WTC11 (cell line): ENCODE measurements at regions not wholly inside any gene's neighbourhood (a gene's known extent, or its start where the extent isn't known, plus 50 kb on each side); places are given as distances from the start of the nearest gene placed in this dataset.

Source experiments
- ATAC-seq: fragments of 200-7000 bp; cut with Tn5 transposase; 2 replicates; pipeline ENCODE4 v1.10.0; 2021; ENCODE audit warnings: mild to moderate bottlenecking, moderate library complexity
- CTCF ChIA-PET: fragments of 300-600 bp; sonication (Branson Sonifier 250); formaldehyde crosslinking; loops from one replicate; lab custom pipeline; 2021; ENCODE audit warnings: antibody characterized with exemption; lab: Charles Lee
- POLR2A ChIA-PET: fragments of 350-600 bp; sonication (Branson Sonifier 250); formaldehyde crosslinking; loops from one replicate; lab custom pipeline; 2021; ENCODE audit warnings: antibody characterized with exemption; lab: Charles Lee
- DNase-seq: peaks from one replicate; pipeline ENCODE4 v3.0.0; 2021; ENCODE audit warnings: low spot score
- H3K27ac Mint-ChIP-seq: 2 replicates; pipeline ENCODE4 v1.8.0; 2021; ENCODE audit warnings: mixed read lengths
- H3K27me3 Mint-ChIP-seq: 2 replicates; pipeline ENCODE4 v1.8.0; 2021; ENCODE audit warnings: low read depth, mild to moderate bottlenecking, moderate library complexity, mixed read lengths
- H3K36me3 Mint-ChIP-seq: 2 replicates; pipeline ENCODE4 v1.8.0; 2021; ENCODE audit warnings: mixed read lengths
- H3K4me1 Mint-ChIP-seq: 2 replicates; pipeline ENCODE4 v1.8.0; 2022; ENCODE audit warnings: mixed read lengths
- H3K4me3 Mint-ChIP-seq: 2 replicates; pipeline ENCODE4 v1.8.0; 2021; ENCODE audit warnings: mild to moderate bottlenecking, moderate library complexity, mixed read lengths
- H3K9me3 Mint-ChIP-seq: 2 replicates; pipeline ENCODE4 v1.8.0; 2021; ENCODE audit warnings: mixed read lengths
- ATF1 ChIP-seq: sonication (generic); formaldehyde crosslinking; IDR thresholded peaks from 2 replicates; pipeline ENCODE4 v1.8.1; 2023; ENCODE audit warnings: mild to moderate bottlenecking, moderate library complexity, missing genetic modification reagents
- CTCF ChIP-seq: fragments of 200-600 bp; IDR thresholded peaks from 2 replicates; pipeline ENCODE4 v1.8.0; 2022; ENCODE audit warnings: antibody characterized with exemption
- ELF4 ChIP-seq: sonication (generic); formaldehyde crosslinking; IDR thresholded peaks from 2 replicates; pipeline ENCODE4 v1.8.1; 2022; ENCODE audit warnings: low read depth, mild to moderate bottlenecking, moderate library complexity, missing genetic modification reagents
- HMGA2 ChIP-seq: fragments of 250-450 bp; sonication (Bioruptor Pico); IDR thresholded peaks from 2 replicates; pipeline ENCODE4 v1.4.0; 2021; ENCODE audit warnings: mild to moderate bottlenecking, moderate library complexity
- MAX ChIP-seq: sonication (generic); formaldehyde crosslinking; IDR thresholded peaks from 2 replicates; pipeline ENCODE4 v1.8.0; 2022; ENCODE audit warnings: mild to moderate bottlenecking, missing genetic modification reagents
- NFATC4 ChIP-seq: fragments of 250-450 bp; sonication (Bioruptor Pico); IDR thresholded peaks from 2 replicates; pipeline ENCODE4 v1.9.0; 2021; ENCODE audit warnings: mild to moderate bottlenecking
- NR1H2 ChIP-seq: sonication (generic); formaldehyde crosslinking; IDR thresholded peaks from 2 replicates; pipeline ENCODE4 v1.9.0; 2021; ENCODE audit warnings: mild to moderate bottlenecking, moderate library complexity, missing genetic modification reagents
- NR3C1 ChIP-seq: sonication (generic); formaldehyde crosslinking; conservative IDR thresholded peaks from 2 replicates; pipeline ENCODE4 v1.8.1; 2023; ENCODE audit warnings: low read depth, mild to moderate bottlenecking, missing genetic modification reagents
- OVOL2 ChIP-seq: fragments of 250-450 bp; sonication (Bioruptor Pico); IDR thresholded peaks from 2 replicates; pipeline ENCODE4 v1.9.0; 2021; ENCODE audit warnings: mild to moderate bottlenecking, borderline replicate concordance
- PREB ChIP-seq: sonication (generic); formaldehyde crosslinking; IDR thresholded peaks from 2 replicates; pipeline ENCODE4 v1.8.1; 2022; ENCODE audit warnings: mild to moderate bottlenecking, missing genetic modification reagents, moderate library complexity, borderline replicate concordance
- SMAD4 ChIP-seq: sonication (generic); formaldehyde crosslinking; IDR thresholded peaks from 2 replicates; pipeline ENCODE4 v1.8.0; 2022; ENCODE audit warnings: mild to moderate bottlenecking, missing genetic modification reagents
- TEAD1 ChIP-seq: sonication (generic); formaldehyde crosslinking; IDR thresholded peaks from 2 replicates; pipeline ENCODE4 v1.8.0; 2022; ENCODE audit warnings: mild to moderate bottlenecking, missing genetic modification reagents
- ZNF138 ChIP-seq: sonication (generic); formaldehyde crosslinking; conservative IDR thresholded peaks from 2 replicates; pipeline ENCODE4 v1.8.1; 2022; ENCODE audit warnings: mild to moderate bottlenecking, moderate library complexity, missing genetic modification reagents
- ZNF219 ChIP-seq: sonication (generic); formaldehyde crosslinking; IDR thresholded peaks from 2 replicates; pipeline ENCODE4 v1.8.0; 2023; ENCODE audit warnings: missing genetic modification reagents, mild to moderate bottlenecking, borderline replicate concordance
- ZNF317 ChIP-seq: sonication (generic); formaldehyde crosslinking; IDR thresholded peaks from 2 replicates; pipeline ENCODE4 v1.8.1; 2023; ENCODE audit warnings: low read depth, mild to moderate bottlenecking, moderate library complexity, missing genetic modification reagents, borderline replicate concordance
- ZNF425 ChIP-seq: fragments of 250-450 bp; sonication (Bioruptor Pico); conservative IDR thresholded peaks from 2 replicates; pipeline ENCODE4 v1.9.0; 2021; ENCODE audit warnings: mild to moderate bottlenecking

- DNase-seq, result no peak
- ATAC-seq, result no peak
- Mint-ChIP-seq H3K27me3 (peaks cover 2% of the 10 kb centered on the region; the same call in 1 of the 2 replicates), H3K4me3 (no peak overlapping the region), H3K36me3 (peaks cover 2% of the 10 kb centered on the region; the same call in 1 of the 2 replicates), H3K9me3 (peaks cover 7% of the 10 kb centered on the region), H3K27ac (0 out of 2 replicates have a peak overlapping the region, but pooled peaks have one; percentile 78), H3K4me1 (peaks cover 11% of the 10 kb centered on the region)
- TF ChIP-seq MAX (CRISPR knock-in tag) (no peak), ATF1 (CRISPR knock-in tag) (no peak), NFATC4 (no peak), PREB (no peak), TEAD1 (CRISPR knock-in tag) (no peak), ZNF425 (CRISPR knock-in tag) (no peak)
- ChIA-PET CTCF (interaction anchor here (1.8 kb wide), 1 partner anchor 15 kb away, joined by 6 read pairs; no protein-coding TSS in a partner anchor), POLR2A (no interaction called here)
These were observed 295.0 kb upstream of the RTL1 start for GRCh38 chr14:101198398-101199027.

- DNase-seq, result no peak
- Mint-ChIP-seq H3K27me3 (peaks cover 2% of the 10 kb centered on the region; the same call in 1 of the 2 replicates), H3K9me3 (peaks cover 13% of the 10 kb centered on the region), H3K4me1 (peaks cover 4% of the 10 kb centered on the region), H3K36me3 (peaks cover 2% of the 10 kb centered on the region; the same call in 1 of the 2 replicates), H3K4me3 (no peak overlapping the region)
- ATAC-seq, result no peak
- ChIA-PET POLR2A (no interaction called here), CTCF (interaction anchor here (1.8 kb wide), 1 partner anchor 16 kb away, joined by 6 read pairs; no protein-coding TSS in a partner anchor)
- no peak for TF ChIP-seq HMGA2 (CRISPR knock-in tag)
- TF ChIP-seq, all 79 proteins: peak for 0
- H3K27ac Mint-ChIP-seq, result no peak overlapping the region
These were observed 295.7 kb upstream of the RTL1 start for GRCh38 chr14:101199028-101199770.

- ChIA-PET CTCF (interaction anchor here (1.2 kb wide), 1 partner anchor 428 kb away, joined by 4 read pairs; no protein-coding TSS in a partner anchor), POLR2A (no interaction called here)
These were observed 296.6 kb upstream of the RTL1 start for GRCh38 chr14:101200008-101200649.

More at GRCh38 chr14:101200008-101200649, 296.6 kb upstream of the RTL1 start:
- no peak for ATAC-seq
- Mint-ChIP-seq H3K4me1 (no peaks in the 10 kb centered on the region), H3K4me3 (no peak overlapping the region), H3K27me3 (peaks cover 2% of the 10 kb centered on the region; the same call in 1 of the 2 replicates), H3K9me3 (peaks cover 21% of the 10 kb centered on the region), H3K27ac (no peak overlapping the region), H3K36me3 (peaks cover 2% of the 10 kb centered on the region; the same call in 1 of the 2 replicates)
- no peak for DNase-seq
- TF ChIP-seq NR3C1 (CRISPR knock-in tag), result no peak
- no peak for TF ChIP-seq ZNF219 (CRISPR knock-in tag)
- TF ChIP-seq ELF4 (CRISPR knock-in tag), result no peak
- no peak for TF ChIP-seq SMAD4 (CRISPR knock-in tag)
- TF ChIP-seq ZNF138 (CRISPR knock-in tag), result no peak
- no peak for TF ChIP-seq ZNF317 (CRISPR knock-in tag)
- no peak for TF ChIP-seq MAX (CRISPR knock-in tag)
- TF ChIP-seq CTCF, result no peak
- TF ChIP-seq NR1H2, result no peak
- no peak for TF ChIP-seq OVOL2 (CRISPR knock-in tag)
